Trophoblast cell (in vitro differentiated cells and primary cell): ENCODE measurements at regions not wholly inside any gene's neighbourhood (a gene's known extent, or its start where the extent isn't known, plus 50 kb on each side); places are given as distances from the start of the nearest gene placed in this dataset.
"Not testable (repeated sequence)": the region's sequence is repeated elsewhere in the genome, so short reads cannot be mapped to it uniquely, and the experiment has no call there.

Source experiments
- DNase-seq, 2 donors: peaks; one replicate each; pipeline ENCODE4 v3.0.0-alpha.2; 2016
- H2AFZ ChIP-seq: 2 replicates; pipeline ENCODE4 v1.6.1; 2013; ENCODE audit warnings: low read length, moderate library complexity, mild to moderate bottlenecking; ENCODE audit not compliant: insufficient read depth, poor library complexity
- H2AK5ac ChIP-seq: 2 replicates; pipeline ENCODE4 v1.6.1; 2013; ENCODE audit warnings: mild to moderate bottlenecking, low read length
- H2BK120ac ChIP-seq: 2 replicates; pipeline ENCODE4 v1.6.1; 2013; ENCODE audit warnings: low read length, mild to moderate bottlenecking, moderate library complexity; ENCODE audit not compliant: insufficient read depth, poor library complexity
- H2BK12ac ChIP-seq: 2 replicates; pipeline ENCODE4 v1.6.1; 2013; ENCODE audit warnings: mild to moderate bottlenecking, low read length, moderate library complexity
- H2BK5ac ChIP-seq: 2 replicates; pipeline ENCODE4 v1.6.1; 2013; ENCODE audit warnings: low read length, low read depth, moderate library complexity, mild to moderate bottlenecking; ENCODE audit not compliant: poor library complexity
- H3K14ac ChIP-seq: 2 replicates; pipeline ENCODE4 v1.6.1; 2013; ENCODE audit warnings: mild to moderate bottlenecking, low read length
- H3K18ac ChIP-seq: 2 replicates; pipeline ENCODE4 v1.6.1; 2013; ENCODE audit warnings: mild to moderate bottlenecking, low read length
- H3K23ac ChIP-seq: 2 replicates; pipeline ENCODE4 v1.6.1; 2013; ENCODE audit warnings: low read length
- H3K27ac ChIP-seq: 2 replicates; pipeline ENCODE4 v1.5.1; 2013; ENCODE audit warnings: low read depth, mild to moderate bottlenecking, inconsistent platforms, low read length, moderate library complexity
- H3K27me3 ChIP-seq: 2 replicates; pipeline ENCODE4 v1.6.1; 2013; ENCODE audit warnings: inconsistent platforms, mild to moderate bottlenecking, low read length, moderate library complexity; ENCODE audit not compliant: insufficient read depth
- H3K36me3 ChIP-seq, 2 experiments: 1 replicate in 1 of 2; 2 replicates in 1 of 2; pipeline ENCODE4 v1.6.1; 2013; ENCODE audit warnings: low read length in 2 of 2, mild to moderate bottlenecking in 2 of 2, moderate library complexity in 1 of 2; ENCODE audit not compliant: insufficient read depth in 2 of 2, control insufficient read depth in 1 of 2
- H3K4ac ChIP-seq: 2 replicates; pipeline ENCODE4 v1.6.1; 2013; ENCODE audit warnings: low read depth, mild to moderate bottlenecking, low read length, moderate library complexity
- H3K4me1 ChIP-seq, 2 experiments: 1 replicate in 1 of 2; 2 replicates in 1 of 2; pipeline ENCODE4 v1.6.1; 2013; ENCODE audit warnings: low read length in 2 of 2, mild to moderate bottlenecking in 2 of 2, moderate library complexity in 1 of 2; ENCODE audit not compliant: insufficient read depth in 2 of 2, control insufficient read depth in 1 of 2
- H3K4me2 ChIP-seq: 2 replicates; pipeline ENCODE4 v1.6.1; 2013; ENCODE audit warnings: inconsistent platforms, mild to moderate bottlenecking, low read length, moderate library complexity
- H3K4me3 ChIP-seq: 2 replicates; pipeline ENCODE4 v1.5.1; 2013; ENCODE audit warnings: mild to moderate bottlenecking, low read depth, low read length, inconsistent platforms
- H3K79me1 ChIP-seq: one replicate; pipeline ENCODE4 v1.6.1; 2013; ENCODE audit warnings: low read length
- H3K79me2 ChIP-seq: 2 replicates; pipeline ENCODE4 v1.6.1; 2013; ENCODE audit warnings: low read length, mild to moderate bottlenecking; ENCODE audit not compliant: control insufficient read depth, insufficient read depth, poor library complexity
- H3K9ac ChIP-seq: 2 replicates; pipeline ENCODE4 v1.6.1; 2013; ENCODE audit warnings: mild to moderate bottlenecking, low read length
- H3K9me3 ChIP-seq: 2 replicates; pipeline ENCODE4 v1.6.1; 2013; ENCODE audit warnings: low read depth, mild to moderate bottlenecking, control low read depth, inconsistent platforms, low read length; ENCODE audit not compliant: insufficient read depth
- H4K12ac ChIP-seq: 2 replicates; pipeline ENCODE4 v1.6.1; 2013; ENCODE audit warnings: low read depth, mild to moderate bottlenecking, low read length, moderate library complexity
- H4K8ac ChIP-seq: 2 replicates; pipeline ENCODE4 v1.6.1; 2013; ENCODE audit warnings: low read depth, mild to moderate bottlenecking, low read length, moderate library complexity
- H4K91ac ChIP-seq: one replicate; pipeline ENCODE4 v1.6.1; 2013; ENCODE audit warnings: low read depth, mild to moderate bottlenecking, low read length, moderate library complexity
- WGBS: extraction: QIAGEN DNeasy Blood & Tissue Kit; methylation state at CpG from one replicate; pipeline ENCODE4 v1.1.7; 2013; ENCODE audit warnings: missing lambda C conversion rate; ENCODE audit not compliant: insufficient read length, insufficient coverage; ENCODE audit errors: extremely low coverage; 5-methylcytosine and 5-hydroxymethylcytosine counted together

DNA sequence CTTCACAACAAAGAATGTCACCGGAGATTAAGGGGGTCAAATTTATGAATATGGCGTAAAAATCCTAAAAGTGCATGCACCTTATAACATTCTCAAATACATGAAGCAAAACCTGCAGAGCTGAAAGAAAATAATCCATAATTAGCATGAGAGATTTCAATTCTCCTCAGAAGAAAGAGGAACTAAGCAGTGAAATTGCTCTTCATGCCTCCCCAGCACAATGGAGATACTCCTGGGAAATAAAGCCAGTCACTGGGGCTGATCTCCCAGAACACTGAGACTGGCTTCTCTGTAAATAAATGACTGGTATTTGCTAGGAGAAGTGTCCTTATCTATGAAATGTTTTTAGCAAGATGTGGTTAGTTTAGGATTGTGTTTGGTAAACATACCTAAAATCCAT is 68.1 kb downstream of the GOLGA6L6 start:
- H3K27me3 ChIP-seq, H3K79me2 ChIP-seq, H3K27ac ChIP-seq, H3K79me1 ChIP-seq, H3K14ac ChIP-seq, H3K9me3 ChIP-seq, H3K4me3 ChIP-seq, H2AFZ ChIP-seq, H2AK5ac ChIP-seq, DNase-seq, H3K4me2 ChIP-seq, H4K8ac ChIP-seq, H2BK12ac ChIP-seq, H3K18ac ChIP-seq, H2BK120ac ChIP-seq, H3K9ac ChIP-seq, H3K23ac ChIP-seq, H3K4ac ChIP-seq, H3K36me3 ChIP-seq, H4K91ac ChIP-seq, H2BK5ac ChIP-seq, H4K12ac ChIP-seq, H3K4me1 ChIP-seq: not testable (repeated sequence)
- whole genome bisulfite sequencing: no CpG with 5 or more reads among the region's 2 CpGs

DNA sequence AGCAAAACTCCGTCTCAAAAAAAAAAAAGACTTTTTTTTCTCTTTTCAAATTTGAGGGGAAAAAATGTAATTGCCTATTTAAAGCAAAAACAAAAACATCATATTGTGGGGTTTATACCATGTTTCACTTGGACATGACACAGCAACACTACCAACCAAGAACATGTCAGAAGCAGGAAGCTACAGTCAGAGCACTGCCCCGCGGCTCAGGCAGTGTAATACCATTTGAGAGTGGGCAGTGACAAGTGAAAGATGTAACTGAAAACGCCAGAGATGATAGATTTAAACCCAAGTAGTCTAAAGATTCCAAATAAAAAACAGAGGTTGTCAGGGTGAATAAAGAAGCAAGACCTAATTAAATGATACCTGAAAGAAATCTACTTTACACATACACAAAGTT is 68.6 kb downstream of the GOLGA6L6 start:
- H3K4me2 ChIP-seq: not testable (repeated sequence)

GRCh38 chr15:20470810-20471209 is 70.8 kb downstream of the GOLGA6L6 start:
- not testable (repeated sequence) for H2AK5ac ChIP-seq, H3K4ac ChIP-seq, H2BK5ac ChIP-seq, H3K4me1 ChIP-seq, H4K12ac ChIP-seq, H3K4me2 ChIP-seq, H3K36me3 ChIP-seq, H3K23ac ChIP-seq, H3K18ac ChIP-seq, H2BK120ac ChIP-seq, H3K9ac ChIP-seq, H3K27ac ChIP-seq, H4K91ac ChIP-seq, H2AFZ ChIP-seq, H4K8ac ChIP-seq, H2BK12ac ChIP-seq, H3K4me3 ChIP-seq, H3K9me3 ChIP-seq, H3K79me2 ChIP-seq, H3K27me3 ChIP-seq, H3K79me1 ChIP-seq, H3K14ac ChIP-seq, DNase-seq
- no CpG with 5 or more reads among the region's 6 CpGs for WGBS

More for the DNA sequence above, 68.6 kb downstream of the GOLGA6L6 start:
- not testable (repeated sequence) for H3K36me3 ChIP-seq, H3K9ac ChIP-seq, H3K14ac ChIP-seq, H4K8ac ChIP-seq, H2AK5ac ChIP-seq, H3K4me1 ChIP-seq, H2BK120ac ChIP-seq, H3K18ac ChIP-seq, H3K4me3 ChIP-seq, H3K9me3 ChIP-seq, DNase-seq, H3K79me2 ChIP-seq, H3K23ac ChIP-seq, H3K4ac ChIP-seq, H2AFZ ChIP-seq, H3K27me3 ChIP-seq, H2BK5ac ChIP-seq, H2BK12ac ChIP-seq, H3K79me1 ChIP-seq, H4K12ac ChIP-seq, H3K27ac ChIP-seq, H4K91ac ChIP-seq
- WGBS: no CpG with 5 or more reads among the region's 4 CpGs

GRCh38 chr15:20441138-20441537 is 100.5 kb downstream of the GOLGA6L6 start:
- H2BK120ac ChIP-seq, H3K14ac ChIP-seq, H4K12ac ChIP-seq, H4K8ac ChIP-seq, H4K91ac ChIP-seq, DNase-seq, H2BK12ac ChIP-seq, H3K18ac ChIP-seq, H3K27ac ChIP-seq, H2BK5ac ChIP-seq, H3K4me1 ChIP-seq, H3K79me1 ChIP-seq, H3K4ac ChIP-seq, H3K23ac ChIP-seq, H2AFZ ChIP-seq, H3K27me3 ChIP-seq, H3K9me3 ChIP-seq, H3K4me3 ChIP-seq, H3K79me2 ChIP-seq, H3K9ac ChIP-seq, H3K4me2 ChIP-seq, H2AK5ac ChIP-seq, H3K36me3 ChIP-seq: not testable (repeated sequence)
- no CpG with 5 or more reads among the region's 3 CpGs for WGBS
